ENCODE measurements at regions not wholly inside any gene's neighbourhood (a gene's known extent, or its start where the extent isn't known, plus 50 kb on each side); places are given as distances from the start of the nearest gene placed in this dataset.

DNA sequence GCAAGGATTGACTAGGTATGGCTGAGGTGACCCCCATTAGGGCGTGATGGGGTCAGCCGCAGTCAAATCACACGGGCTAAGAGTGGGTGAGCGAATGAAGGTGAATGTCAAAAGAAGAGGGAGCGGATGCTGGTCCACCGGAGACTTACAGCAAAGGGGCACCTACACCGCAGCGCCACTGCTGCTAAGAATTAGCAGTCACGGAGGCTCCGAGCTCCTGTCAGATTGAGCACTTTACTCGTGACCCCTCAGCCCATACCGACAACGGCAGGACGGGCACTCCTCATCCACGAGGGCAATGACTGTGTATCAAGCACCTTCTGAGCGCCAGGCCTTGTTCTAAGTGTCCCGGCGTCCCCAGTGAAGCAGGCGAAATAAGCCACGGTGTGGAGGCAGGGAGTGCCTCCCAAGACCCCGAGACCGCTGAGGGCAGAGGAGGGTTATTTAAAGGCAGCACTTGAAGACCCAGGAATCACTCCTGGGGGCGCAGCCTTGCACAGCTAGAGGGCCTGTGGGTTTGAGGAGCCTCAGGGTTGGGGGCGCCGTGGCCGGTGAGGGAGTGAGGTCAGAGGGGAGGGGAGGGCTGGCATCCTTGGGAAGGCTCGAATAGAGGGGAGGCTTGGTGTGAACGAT, 61.6 kb upstream of the GATA2 start:
- TF ChIP-seq POLR2A (IDR thresholded peaks at IDR 0.05; ENCODE audit: low read depth, low read length) = no peak
- DNase-seq (ENCODE audit: insufficient read length, low spot score) (no peak), FAIRE-seq (no peak)

DNA sequence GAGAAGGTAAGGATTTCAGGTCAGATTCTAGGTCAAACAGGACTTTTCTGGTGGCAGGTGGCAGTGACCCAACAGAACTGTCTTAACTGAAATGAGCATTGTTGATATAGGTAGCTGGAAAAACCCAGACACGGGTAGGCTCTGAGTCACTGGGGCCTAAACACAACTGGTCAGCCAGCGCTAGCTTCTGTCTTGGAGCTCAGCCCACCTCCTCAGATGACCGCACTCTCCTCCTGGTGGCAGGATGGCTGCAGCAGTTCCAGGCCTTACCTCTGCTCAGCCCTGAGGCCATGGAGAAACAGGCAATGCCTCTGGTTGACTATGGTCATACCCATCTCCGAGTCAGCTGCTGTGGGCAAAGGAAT, 61.1 kb upstream of the GATA2 start:
- DNase-seq (ENCODE audit: insufficient read length, low spot score) (peak; percentile 84), FAIRE-seq (no peak)
- TF ChIP-seq POLR2A (IDR thresholded peaks at IDR 0.05; ENCODE audit: low read depth, low read length) = no peak

DNA sequence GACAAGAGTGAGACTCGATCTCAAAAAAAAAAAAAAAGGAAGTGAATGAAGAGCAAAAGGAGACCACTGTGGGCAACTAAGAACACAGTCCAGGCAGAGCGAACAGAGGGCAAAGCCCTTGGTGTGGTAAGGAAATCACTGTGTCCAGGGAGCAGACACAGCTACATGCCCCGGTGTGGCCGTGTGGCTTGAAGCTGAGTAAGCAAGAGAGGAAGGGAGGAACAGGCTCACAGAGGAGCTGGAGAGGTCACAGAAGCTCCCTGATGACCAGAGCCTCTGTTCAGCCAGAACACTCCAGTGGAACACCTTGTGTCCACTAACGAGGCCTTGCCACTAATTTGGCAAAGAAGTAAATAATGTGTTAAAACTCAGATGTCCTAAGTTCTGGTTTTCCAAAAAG, 60.6 kb upstream of the GATA2 start:
- FAIRE-seq (no peak), DNase-seq (ENCODE audit: insufficient read length, low spot score) (no peak)
- no peak for TF ChIP-seq POLR2A (IDR thresholded peaks at IDR 0.05; ENCODE audit: low read depth, low read length)

DNA sequence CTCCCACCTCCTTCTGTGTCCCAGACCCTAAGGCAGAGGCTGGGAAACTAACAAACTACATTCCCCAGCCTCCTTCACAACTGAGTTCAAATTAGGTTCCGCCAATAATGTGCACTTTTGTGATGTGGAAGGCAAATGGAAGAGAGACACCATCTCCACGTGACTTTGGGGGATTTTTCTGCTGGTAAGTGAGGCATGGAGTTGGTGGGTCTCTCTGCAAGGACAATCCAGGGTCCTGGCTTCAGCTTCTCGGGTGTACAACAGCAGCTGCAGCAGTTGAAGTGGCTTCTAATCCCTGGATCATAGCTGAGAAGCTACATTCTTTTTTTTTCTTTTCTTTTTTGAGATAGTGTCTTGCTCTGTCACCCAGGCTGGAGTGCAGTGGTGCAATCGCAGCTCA, 58.9 kb upstream of the GATA2 start:
- no peak for TF ChIP-seq POLR2A (IDR thresholded peaks at IDR 0.05; ENCODE audit: low read depth, low read length)
- FAIRE-seq (no peak), DNase-seq (ENCODE audit: insufficient read length, low spot score) (no peak)

DNA sequence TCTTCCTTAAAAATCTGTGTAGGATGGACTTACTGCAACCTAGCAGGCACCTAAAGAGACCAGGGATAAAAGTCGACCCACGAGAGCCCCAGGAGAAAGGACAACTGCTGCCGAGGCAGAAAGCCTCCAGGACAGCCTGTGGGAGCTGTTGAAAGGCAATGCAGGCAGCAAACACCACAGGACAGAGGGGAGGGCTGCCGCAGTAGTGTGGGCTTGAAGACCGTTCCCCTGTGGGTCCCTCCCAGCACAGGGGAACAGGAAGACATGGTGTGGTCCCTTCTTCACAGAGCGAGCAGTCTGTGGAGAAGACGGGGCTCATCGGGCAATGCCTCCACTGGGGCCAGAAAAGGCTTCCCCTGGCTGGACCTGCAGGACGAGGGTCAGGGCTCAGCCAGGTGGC, 58.5 kb upstream of the GATA2 start:
- no peak for DNase-seq (ENCODE audit: insufficient read length, low spot score)
- no peak for FAIRE-seq
- no peak for TF ChIP-seq POLR2A (IDR thresholded peaks at IDR 0.05; ENCODE audit: low read depth, low read length)

DNA sequence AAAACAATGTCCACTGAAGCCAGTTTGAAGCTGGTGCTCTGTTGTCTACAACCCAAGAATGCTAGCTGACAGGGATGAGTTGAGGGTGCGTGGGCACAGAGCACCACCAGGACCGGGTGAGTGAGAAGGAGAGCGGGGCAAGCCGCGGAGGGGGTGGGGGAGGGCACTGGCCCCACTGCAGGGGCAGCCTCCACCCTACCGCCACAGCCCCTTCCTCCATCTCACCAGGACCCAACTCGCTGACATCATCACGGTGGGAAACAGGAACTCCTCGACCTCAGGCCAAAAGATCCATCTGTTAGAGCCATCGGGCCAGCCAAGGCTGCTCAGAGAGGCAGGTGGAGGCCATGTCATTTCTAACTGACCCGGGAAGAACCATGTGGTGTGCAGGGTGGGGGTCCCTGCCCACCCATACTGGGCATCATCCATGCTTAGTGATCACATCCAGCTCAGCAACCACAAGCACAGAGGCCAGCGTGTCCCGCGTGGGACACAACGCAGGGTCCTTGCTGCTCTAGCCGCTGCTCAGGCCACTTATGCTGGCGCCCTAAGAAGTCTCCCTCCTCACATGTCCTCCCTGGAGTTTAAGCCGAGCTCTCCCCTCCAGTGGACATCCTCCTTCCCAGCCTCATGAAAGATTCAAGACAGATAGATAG, 57.6 kb upstream of the GATA2 start:
- TF ChIP-seq POLR2A (IDR thresholded peaks at IDR 0.05; ENCODE audit: low read depth, low read length) = no peak
- DNase-seq (ENCODE audit: insufficient read length, low spot score) (no peak), FAIRE-seq (no peak)

DNA sequence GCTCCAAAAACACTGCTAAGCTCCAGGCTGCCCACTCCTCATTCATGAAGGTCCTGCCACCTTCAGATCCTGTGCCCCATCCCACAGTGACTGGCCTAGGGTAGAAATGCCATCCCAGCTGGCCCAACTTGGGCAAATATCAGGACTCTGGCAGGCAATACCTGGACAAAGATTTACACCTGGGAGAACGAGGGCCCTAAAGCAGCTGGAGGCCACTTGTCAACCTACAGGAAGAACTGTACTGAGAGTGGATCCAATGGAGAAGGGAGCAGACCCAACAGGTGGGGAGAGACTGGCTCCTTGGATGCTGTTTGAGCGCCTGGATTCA, 57.1 kb upstream of the GATA2 start:
- FAIRE-seq = no peak
- DNase-seq (ENCODE audit: insufficient read length, low spot score) = no peak
- TF ChIP-seq POLR2A (IDR thresholded peaks at IDR 0.05; ENCODE audit: low read depth, low read length) = no peak

DNA sequence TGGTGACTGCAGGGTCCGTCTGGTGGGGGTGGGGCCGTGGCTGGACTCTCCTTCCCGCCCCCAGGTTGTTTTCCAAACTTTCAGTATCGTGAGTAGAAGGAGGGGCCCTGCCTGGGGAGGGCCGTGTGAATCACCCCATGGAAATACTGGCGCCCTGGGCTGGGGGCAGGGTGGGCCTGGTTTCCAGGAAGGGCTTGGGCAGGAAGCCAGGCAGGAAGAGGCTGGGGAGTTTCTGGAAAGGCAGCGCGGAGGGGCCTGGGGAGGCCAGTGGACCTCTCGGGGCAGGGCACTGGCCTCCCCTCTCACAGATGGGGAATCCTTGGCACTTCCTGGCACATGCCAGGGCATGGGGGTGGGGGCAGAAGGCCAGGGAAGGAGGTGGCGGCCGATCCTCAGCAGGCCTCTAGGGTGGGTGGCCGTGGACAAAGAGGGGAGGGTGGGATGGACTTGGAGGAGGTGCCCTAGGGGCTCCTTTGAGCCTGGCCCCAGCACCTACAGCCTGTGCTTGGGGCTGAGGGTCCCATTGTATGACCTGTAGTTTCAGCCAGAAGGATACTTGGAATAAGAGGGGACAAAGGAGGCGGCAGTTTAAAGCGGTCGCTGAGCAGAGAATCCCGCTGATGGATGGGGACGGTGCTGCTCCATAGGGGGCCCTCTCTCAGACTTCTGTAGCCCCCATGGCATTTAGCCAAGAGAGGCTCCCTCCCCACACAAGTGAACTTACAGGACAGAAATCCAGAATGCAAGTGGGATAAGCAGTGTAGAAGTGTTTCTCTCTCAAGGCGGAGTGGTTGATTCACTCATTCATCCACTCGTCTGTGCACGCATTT, 56.5 kb upstream of the GATA2 start:
- FAIRE-seq (no peak), DNase-seq (ENCODE audit: insufficient read length, low spot score) (peak; percentile 59)
- TF ChIP-seq POLR2A (IDR thresholded peaks at IDR 0.05; ENCODE audit: low read depth, low read length) = no peak

DNA sequence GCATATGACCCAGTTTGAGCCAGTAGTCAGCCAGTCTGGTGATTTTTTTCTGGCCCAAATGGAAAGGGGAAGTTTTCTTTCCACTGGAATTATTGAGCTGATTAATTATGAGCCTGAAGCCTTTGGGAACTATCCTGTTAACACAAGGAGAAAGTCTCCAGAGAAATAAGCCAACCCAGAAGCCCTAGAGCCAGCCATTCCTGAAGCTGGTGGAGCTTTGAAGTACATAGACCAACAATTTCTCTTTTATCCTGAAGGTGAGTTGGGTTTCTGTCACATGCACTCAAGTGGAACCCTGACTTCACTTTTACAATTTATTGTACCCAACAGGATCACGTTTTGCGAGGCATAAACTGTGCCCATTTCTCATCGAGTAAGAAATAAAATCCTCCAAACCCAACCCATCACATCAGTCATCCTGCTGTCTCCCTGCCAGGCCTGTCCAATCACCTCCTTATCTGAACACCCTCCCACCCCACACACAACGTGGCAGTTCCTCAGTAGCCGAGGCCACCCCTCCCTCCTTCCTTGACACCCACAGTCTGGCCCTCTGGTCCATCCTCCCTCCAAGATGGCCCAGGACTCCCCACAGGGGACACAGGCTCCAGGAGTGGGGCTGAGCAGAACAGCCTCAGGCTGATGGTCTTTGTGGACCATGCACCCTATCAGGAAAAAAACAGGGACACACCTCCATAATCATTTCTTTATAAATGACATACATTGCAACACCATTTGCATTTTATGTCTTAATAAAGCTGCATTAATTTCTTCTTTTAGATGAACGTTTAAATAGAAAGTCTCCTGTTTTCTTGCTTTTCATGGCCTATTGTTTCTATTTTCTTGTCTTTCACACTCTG, 55.7 kb upstream of the GATA2 start:
- TF ChIP-seq POLR2A (IDR thresholded peaks at IDR 0.05; ENCODE audit: low read depth, low read length) = no peak
- FAIRE-seq (no peak), DNase-seq (ENCODE audit: insufficient read length, low spot score) (no peak)

DNA sequence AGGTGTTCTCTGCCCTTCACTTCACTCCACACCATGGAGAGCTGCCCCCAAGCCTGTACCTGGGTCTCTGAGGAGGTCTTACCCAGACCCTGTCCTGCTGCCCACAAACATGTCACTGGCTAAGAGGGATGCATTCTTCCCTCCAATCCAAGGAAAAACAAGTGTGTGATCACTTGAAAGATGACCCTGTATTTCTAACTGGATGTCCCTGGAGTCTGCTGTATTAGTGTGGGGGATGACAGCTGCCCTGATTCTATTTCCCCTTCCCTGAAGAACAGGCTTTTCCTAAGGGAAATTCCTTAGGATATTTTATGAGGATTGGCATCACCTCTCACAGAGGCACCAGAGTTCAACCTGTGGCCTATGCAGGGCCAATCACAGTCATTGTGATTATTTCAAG, 55.0 kb upstream of the GATA2 start:
- DNase-seq (ENCODE audit: insufficient read length, low spot score) (no peak), FAIRE-seq (no peak)
- TF ChIP-seq POLR2A (IDR thresholded peaks at IDR 0.05; ENCODE audit: low read depth, low read length) = no peak

DNA sequence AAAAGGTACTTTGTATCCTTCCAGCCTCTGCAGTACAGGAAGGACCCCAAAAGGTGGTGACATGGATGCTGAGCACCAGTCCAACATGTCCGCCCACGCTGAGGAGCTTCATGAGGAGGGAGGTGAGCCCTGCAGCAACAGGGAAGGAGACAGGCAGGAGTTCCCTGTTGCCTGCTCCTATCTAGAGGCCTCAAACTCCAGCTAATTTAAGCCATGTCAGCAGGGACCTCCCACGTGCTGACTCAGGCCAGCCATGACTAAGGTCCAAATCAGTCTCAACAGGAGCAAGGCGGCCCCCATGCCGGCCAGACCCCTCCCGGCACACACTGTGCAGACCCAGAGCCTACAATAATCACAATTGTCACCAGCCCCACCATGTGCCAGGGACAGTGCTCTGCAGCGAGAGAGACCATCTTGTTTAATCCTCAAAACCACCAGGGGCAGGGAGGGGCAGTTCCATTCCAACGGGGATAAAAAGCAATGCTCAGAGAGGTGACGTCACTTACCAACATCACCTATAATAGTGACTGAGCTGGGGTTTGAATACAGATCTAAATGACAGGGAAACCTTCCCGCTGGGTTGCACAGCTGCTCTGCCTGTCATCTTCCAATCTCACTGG, 54.5 kb upstream of the GATA2 start:
- no peak for DNase-seq (ENCODE audit: insufficient read length, low spot score)
- no peak for FAIRE-seq
- no peak for TF ChIP-seq POLR2A (IDR thresholded peaks at IDR 0.05; ENCODE audit: low read depth, low read length)

DNA sequence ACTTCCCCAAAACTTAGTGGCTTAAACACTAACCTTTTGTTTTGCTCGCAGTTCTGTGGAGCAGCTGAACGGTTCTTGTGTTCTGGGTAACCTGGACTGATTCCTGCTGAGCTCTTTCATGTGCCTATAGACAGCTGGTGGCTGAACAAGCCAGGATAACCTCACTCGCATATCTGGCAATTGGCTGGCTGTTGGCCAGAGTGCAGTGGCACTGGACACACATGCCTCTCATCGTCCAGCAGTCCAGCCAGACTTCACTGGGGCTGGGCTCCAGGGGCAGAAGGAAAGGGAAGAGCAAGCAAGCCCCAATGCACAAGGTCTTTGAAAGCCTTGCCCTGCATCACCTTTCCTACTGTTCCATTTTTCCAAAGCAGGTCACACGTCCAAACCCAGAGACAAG, 53.6 kb upstream of the GATA2 start:
- DNase-seq (ENCODE audit: insufficient read length, low spot score) (no peak), FAIRE-seq (no peak)
- TF ChIP-seq POLR2A (IDR thresholded peaks at IDR 0.05; ENCODE audit: low read depth, low read length) = no peak

DNA sequence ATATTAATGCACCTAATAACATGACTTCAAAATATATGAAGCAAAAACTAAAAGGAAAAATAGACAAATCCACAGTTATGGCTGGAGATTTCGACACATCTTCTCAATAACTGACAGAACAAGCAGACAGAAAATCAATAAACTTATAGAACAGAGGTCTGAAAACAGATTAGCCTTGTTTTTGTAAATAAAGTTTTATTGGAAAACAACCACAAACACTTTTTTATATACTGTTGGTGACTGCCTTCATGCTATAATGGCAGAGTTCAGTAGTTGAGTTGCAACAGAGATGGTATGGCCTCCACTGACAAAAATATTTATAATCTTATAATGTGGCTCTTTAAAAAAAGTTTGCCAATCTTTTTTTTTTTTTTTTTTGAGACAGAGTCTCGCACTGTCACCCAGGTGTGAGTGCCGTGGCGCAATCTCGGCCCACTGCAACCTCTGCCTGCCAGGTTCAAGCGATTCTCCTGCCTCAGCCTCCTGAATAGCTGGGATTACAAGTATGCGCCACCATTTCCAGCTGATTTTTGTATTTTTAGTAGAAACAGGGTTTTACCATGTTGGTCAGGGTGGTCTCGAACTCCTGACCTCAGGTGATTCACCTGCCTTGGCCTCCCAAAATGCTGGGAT, 52.2 kb upstream of the GATA2 start:
- no peak for FAIRE-seq
- no peak for TF ChIP-seq POLR2A (IDR thresholded peaks at IDR 0.05; ENCODE audit: low read depth, low read length)

More for the DNA sequence above, 52.2 kb upstream of the GATA2 start:
- no peak for DNase-seq (ENCODE audit: insufficient read length, low spot score)
